GM21367 (cell line): ENCODE measurements at regions not wholly inside any gene's neighbourhood (a gene's known extent, or its start where the extent isn't known, plus 50 kb on each side); places are given as distances from the start of the nearest gene placed in this dataset.
A peak's percentile ranks its signal among the peaks of the same experiment; 100 is the strongest.

Experiments
- ATAC-seq: cut with Tn5 transposase; IDR thresholded peaks from one replicate; pipeline ENCODE4 v1.9.1; 2021; ENCODE audit not compliant: unreplicated experiment

DNA sequence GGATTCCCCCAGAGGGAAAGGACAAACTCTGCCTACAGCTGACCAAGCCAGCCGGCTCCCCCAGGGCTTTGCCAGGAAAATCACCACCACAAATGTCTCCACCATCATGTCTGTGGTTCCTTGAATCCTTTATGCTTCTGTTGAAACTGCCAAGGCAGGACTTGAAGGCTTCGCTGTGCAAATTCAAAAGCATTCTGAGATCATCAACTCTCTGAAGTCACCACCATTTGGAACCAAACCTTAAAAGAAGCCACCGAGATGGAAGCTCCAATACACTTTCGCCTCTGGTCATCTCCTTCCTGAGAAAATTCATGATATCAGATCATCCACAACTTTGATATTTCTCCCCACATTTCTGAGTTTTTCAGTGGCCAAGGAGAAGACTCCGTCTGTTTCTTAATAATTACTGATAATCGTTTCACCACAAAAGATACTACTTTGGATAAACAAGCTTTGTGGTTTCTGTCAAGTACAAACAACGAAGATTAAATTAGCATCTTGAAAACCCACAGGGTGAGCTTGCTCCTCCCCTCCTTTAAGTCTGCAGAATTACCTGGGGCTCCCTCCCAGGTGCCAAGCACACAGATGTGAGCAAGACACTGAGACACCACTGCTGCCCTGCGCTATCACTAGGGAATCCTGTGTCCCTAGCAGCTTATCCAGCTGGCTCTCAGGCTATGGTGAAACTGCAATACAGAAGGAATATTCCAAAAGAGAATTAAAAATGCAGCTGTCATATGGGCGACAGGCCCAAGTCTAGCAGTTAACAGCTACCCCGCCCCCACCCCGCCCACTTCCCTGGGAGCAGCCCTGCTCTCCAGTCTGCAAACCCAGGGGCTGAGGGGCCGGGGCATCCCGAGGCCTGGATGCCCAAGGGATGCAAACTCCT, 125.0 kb upstream of the TBL1X start:
- no peak for ATAC-seq

DNA sequence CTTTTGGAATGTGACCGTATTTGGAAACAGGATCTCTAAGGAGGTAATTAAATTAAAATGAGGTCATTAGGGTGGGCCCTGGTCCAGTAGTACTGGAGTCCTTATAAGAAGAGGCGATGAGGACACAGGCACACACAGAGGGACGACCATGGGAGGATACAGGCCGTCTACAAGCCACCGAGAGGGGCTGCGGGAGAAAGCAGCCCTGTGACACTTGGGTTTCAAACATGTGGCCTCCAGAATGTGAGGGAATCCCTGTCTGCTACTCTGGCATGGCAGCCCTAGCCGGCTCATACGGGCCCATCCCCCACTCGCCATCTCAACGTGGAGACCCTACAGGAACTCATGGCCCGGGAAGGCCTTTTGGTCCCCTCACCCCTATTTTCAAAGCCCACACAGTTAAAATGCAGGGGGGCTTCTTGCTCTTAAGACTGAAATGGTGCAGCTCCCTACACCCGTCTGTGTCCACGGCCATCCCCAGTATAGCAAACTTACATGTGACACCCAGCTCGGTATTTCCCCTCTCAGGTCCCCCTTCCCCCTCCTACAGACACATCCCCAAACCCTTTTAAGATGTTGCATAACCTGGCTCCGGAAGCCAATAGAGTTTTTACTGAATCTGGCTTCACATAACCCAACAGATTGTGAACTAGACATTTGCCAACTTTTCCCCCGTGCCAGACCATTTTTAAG, 124.1 kb upstream of the TBL1X start:
- no peak for ATAC-seq

DNA sequence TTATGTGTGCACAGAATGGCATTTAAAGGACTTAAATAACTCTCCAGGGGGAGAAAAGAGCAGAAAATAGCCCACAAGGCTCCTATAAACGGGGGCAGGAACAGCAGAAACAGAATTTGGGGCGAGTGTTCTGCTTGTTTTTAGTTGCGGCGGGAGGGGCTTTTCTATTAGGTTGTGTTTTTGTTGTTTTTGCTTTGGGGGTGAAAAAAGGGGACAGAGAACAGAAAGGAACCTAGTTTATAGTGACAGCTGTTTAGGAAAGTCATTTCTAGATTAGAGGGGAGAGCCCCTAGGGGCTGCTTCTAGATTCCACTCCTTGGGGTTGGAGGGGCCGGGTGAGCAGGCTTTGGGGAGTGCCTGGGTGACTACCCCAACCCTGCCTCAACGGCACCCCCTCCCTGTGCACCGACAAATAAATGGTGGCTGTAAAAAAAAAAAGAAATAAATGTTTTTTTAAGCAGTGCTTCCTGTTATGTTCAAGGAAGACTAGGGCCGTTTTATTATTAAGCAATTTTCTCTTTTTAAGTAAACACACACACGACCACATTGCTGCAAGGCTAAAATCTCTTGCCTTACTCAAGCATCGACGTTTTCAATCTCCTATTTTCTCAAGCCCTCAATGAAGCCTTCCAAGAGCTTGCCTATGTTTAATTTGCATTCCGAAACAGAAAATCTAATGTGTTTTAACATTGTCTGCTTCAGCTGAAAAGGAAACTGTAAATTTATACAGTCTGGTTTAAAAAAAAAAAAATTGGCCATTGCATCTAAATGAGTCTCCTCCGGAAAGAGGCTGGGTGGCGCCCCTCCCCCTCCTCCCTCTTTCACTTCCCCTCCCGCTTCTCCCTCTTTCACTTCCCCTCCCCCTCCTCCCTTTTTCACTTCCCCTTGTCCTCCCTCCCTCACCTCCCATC, 123.3 kb upstream of the TBL1X start:
- peak; percentile 72 for ATAC-seq

DNA sequence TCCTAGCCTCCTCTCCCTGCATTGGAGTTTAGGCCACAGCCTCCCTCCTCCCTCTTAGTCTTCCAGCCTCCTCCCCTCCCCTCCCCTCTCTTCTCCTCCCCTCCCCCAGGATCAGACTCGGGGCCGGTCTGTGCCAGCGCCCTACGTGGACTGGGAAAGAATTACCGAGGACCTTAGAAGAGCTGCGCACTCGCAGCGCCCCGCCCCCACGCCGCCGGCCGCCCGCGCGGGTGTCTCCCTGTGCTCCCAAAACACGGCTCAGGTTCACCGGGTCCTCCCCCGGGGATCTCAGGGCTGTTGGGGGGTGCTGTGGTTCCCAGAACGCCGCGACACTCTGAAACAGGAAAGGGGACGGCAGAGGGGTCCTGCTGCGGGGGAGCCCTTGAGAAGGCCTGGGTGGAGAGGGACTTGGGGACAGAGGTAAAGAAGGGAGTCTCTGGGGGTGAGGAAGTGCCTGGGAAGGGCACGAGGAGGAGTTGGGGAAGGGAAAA, 122.3 kb upstream of the TBL1X start:
- ATAC-seq: no peak

DNA sequence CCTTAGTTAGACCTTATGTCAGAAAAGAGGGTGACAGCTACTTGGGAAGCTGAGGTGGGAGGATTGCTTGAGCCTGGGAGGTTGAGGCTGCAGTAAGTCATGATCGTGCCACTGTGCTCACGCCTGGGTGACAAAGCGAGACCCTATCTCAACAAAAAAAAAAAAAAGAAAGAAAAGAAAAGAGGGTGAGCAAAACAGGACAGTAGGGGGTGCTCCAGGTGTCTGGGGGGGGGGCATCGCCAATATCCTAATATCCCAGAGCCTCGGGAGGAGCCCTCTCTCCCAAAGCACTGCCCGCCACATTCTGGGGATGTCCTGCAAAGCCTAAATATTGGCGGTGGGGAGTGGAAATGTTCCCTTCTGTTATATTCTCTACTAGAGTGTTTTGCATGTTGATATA, 120.9 kb upstream of the TBL1X start:
- no peak for ATAC-seq

DNA sequence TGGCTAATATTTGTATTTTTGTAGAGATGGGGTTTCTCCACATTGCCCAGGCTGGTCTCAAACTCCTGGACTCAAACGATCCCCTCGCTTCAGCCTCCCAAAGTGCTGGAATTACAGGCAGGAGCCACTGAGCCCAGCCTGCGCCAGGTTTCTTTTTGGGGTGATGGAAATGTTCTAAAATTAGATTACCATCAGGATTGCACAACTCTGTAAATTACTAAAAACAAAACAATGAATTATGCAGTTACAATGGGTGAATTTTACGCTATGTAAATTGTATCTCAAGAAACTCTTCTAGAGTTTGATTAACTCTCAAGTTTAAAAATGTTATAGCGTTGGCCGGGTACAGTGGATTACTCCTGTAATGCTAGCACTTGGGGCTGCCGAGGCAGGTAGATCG, 118.9 kb upstream of the TBL1X start:
- ATAC-seq: no peak

DNA sequence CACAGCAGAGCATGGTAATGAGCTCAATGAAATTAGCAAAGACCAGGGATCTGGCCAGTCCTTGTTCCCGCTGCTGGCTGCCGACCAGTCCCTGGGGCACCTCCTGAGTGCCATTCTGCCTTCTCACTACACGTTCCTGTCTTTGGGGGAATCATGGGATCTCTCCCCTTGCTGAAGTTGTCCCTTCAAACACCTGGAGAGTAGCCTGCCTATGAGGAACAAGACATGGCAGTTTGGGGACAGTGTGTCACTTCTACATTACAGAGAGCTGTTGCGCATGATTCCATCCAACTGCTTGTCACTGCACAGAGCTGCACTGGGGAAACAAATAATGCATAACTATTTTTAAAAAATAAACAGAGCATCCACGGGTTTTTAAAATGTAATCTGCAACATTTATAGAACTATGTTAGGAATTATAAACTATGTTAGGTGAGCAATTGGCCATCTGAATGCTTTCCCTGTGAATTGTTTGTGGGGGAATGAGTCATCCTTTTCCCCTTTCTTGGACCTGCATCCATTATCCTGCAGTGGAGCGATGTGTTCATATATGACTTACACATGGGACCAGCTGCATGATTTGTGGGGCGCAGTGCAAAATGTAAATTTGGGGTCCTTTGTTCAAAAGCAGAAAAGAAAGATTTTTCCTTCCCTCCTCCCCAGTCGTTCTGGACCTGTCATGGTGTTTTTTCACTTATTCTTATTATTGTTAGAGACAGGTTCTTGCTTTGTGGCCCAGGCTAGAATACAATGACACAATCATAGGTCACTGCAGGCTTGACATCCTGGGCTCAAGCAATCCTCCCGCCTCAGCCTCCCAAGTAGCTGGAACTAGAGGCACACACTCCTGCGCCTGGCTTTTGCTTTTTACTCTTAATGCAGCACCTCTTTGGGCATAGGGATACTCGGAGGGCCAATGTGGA, 115.0 kb upstream of the TBL1X start:
- no peak for ATAC-seq

DNA sequence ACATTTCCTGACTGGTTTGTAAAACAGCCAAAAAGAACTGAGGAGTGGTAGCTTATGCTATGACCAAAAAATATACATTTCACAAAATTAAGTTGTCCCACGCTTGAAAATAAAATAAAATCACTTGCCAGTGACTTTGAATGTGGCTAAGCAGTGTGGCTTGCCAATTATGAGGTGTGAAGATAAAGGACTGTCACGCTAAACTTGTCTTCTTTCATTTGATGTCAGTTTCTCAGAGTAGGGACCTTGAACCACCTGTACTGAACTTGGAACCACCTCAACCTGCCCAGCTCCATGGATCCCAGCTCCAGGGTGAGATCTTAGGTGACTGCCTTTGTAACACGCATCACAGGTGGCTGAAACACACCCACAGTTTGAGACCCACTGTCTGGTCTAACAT, 113.7 kb upstream of the TBL1X start:
- no peak for ATAC-seq

DNA sequence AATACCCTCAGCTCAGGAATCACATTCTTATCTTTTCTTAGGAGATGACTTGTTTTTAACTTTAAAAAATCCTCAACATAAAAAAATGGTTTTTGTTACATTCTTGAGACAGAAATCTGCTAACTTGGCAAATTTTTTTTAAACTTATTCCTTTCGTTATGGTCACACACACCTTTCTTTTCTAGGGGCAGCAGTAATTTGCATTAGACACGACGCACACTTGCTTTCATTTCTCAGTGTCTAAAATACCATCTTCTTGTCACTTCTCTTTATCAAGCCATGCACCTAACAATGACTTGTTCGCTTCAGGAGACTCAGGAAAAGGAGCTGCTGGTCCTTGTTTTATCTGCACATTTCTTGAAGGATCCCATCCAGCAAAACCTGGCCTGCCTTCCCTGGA, 112.6 kb upstream of the TBL1X start:
- ATAC-seq: peak; percentile 54

DNA sequence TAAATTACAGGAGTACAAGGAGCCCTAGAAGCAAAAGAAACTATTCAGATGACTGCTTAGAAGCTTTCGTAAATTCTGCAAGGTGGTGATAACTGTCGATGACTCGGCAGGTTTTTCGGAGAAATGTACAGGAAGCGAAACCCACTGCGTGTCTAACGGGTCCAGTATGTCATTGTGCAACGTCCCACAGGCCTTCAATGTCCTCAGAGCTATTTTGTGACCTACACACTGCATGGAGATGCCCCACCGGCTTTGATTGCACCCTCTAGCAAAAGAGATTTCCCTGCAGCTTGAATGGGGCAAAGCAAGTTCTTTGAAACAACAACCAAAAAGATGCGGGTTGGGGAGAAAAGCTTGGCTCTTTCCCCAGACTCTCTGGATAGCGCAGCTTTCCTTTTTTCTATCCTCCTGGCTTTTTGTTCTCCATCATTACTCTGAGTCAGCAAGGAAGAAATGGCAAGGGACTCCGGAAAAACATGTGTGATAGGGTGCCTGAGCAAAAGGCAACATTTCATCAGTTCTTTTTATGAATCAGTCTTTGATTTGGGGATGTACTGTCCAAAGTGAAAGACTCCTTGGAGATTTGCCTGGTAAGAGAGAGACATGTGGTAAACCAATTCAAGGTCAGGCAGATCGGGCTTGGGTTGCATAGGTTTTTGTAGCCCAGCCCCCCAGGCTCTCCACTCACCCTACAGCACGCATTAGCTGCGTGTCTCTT, 112.0 kb upstream of the TBL1X start:
- ATAC-seq: peak; percentile 76

DNA sequence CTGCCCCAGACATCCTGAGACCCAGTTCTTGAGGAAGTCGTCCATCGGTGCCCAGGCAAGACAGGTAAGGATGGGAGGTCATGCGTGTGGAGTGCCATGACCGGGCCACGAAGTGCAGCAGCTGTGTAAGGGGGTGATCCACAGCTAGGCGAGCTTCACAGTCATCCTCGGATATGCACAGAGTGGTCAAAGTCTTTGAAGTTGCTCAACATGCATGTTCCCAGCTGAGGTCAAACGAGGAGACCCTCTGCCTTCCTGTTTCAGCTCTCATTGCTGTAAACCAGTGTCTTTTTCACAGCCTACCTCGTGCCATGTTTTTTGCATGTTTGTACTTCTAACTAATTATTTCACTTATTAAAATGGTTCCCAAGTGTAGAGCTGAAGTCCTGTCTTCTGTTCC, 109.9 kb upstream of the TBL1X start:
- ATAC-seq: no peak

DNA sequence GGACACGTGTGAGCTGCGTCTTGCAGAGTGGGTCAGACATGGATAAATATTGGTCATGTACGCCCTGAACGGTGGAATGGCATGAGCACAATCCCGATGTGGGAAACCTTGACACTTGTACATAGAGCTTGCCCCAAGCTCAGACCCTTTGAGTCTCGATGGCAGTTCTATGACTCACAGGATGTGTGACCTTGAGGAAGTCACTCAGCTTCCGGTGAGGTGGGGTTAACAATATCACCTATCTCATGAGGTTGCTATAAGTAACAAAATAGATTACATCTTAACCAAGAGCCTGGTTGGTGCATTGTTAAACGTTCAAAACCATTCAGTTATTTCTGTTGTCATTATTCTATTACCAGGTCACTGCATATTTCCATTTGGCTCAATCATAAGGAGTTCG, 109.1 kb upstream of the TBL1X start:
- ATAC-seq: no peak

DNA sequence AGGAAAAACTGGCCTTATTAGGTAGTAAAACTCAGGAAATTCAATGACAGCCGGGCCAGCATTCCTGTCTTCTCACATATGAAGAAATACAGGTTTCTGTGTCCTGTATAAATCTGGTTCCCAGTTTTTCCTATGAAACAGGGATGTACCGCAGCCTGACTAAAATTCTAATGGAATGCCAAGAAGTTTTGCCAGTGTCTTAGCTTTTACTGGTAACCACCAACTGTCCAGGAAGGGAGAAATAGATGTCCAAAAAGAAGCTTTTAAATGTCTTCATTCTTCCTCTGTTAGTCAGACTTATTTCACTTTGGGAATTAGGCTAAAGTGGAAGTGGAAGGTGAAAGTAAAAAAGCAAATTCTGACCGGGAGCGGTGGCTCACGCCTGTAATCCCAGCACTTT, 108.0 kb upstream of the TBL1X start:
- no peak for ATAC-seq

DNA sequence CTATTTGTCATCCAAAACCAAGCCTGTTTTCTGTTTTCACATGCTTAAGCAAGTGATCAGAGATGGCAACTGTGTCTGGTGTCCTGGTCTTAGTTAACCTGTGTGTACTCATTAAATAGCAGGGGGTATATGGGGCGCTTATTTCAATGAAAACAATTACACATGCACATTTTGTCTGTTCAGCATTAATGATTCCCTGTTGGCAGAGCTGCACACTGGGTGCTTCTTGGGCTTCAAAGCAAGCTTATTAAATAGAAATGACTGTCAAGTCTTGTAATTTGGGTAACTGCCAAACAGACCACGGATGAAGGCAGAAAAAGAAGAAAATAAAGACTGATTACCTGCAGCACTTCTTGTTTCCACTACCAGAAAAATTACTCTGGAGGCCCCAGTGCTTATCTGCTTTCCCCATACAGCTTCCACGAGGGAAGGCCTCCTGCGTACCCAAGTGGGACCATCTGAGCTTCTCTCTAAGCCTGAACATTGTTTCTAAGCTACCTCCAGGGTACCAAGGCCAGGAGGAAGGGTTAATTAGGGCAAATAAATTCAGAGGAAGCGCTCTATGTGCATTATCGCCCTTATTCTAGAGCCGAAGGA, 107.2 kb upstream of the TBL1X start:
- no peak for ATAC-seq

DNA sequence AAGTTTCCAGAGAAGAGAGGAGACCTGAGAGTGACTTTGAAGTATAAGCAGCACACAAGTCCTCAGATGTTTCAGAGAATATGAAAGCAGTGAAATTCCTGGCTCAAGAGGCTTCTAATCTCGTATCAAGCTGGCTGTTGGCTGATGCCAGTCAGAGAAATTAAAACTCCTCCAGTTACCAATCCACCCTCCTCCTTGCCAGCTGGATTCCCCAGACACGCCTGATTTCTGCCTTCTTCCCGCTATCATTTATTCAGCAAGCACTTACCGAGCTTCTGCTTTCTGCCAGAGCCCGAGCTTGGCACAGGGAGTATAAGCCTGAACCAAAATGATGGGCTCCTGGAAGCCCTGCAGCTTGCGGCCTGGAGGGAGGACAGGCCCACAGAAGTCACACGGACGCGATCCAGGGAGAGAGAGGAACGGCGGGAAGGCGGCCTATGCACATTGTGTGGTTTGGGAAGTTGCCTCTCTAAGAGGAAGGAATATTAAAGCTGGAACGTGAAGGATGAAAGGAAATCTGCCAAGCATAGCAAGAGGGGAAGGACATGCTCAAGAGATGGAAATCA, 102.4 kb upstream of the TBL1X start:
- no peak for ATAC-seq

DNA sequence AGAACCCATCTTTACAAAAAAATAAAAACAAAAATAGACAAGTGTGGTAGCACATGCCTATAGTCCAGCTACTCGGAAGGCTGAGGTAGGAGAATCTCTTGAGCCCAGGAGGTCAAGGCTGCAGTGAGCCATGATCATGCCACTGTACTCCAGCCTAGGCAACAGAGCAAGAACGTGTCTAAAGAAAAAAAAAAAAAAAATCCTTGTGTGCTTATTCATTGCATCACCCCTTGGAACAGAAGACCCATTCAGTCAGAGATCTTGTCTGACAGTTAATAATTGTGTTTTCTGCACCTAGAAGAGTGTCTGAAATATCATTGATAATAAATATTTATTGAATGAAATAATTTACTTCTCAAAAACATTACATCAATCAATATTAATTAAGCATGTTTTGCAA, 97.4 kb upstream of the TBL1X start:
- ATAC-seq: no peak

DNA sequence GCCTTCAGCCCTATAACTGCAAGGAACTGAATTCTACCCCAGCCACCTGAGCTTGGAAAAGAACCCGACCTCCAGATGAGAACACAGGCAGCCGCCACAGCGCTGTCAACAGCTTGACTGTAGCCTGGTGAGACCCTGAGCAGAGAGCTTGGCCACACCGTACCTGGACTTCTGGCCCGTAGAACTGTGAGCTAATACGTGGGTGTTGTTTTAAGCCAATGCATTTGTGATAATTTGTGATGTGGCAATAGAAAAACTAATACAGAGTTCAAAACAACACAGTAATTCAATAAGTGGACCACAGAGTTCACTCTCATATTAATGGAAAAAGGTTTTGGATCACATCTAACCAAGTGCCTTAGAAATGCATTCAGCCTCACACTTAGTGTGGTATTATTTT, 96.6 kb upstream of the TBL1X start:
- no peak for ATAC-seq

DNA sequence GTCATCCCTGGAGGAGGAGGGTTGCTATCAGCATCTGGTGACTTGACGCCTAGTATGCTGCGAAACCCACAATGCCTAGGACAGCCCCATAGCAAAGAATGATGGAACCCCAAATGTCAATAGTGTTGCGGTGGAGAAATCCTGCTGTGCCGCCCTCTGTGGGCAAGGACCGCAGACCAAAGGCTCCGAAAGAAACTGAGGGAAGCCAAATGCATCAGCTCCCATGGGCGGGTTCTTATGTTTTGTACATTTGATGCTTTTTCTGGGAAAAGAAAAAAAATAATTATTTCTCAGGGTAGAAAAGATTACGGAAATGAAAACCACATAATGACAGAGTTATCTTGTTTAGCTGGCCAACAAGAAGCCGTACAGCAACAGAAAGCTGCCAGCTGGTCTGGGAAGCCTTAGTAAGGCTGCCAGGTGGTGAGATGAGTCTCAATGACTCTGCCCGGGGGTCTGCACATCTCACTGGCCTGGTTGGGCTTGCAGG, 95.0 kb upstream of the TBL1X start:
- ATAC-seq: no peak

DNA sequence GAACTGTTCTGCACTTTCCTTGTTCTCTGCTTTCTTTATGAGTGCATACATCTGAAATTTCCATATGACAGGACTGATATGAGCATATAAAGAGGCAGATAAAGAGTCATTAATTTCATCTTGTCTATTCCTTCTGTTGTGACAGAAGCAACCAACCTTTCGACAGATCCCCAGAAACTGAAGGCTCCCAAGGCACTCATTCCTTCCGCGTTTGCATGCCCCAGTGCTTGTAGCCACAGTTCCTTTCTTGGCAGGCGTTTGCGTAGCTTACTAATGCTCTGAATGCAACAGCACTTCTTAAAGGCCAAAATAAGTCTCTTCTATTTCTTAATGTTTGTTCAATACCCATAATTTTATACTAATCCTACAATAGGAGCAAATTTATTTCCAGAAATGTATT, 94.0 kb upstream of the TBL1X start:
- no peak for ATAC-seq
